WI38 (cell line): ENCODE measurements at regions not wholly inside any gene's neighbourhood (a gene's known extent, or its start where the extent isn't known, plus 50 kb on each side); places are given as distances from the start of the nearest gene placed in this dataset.

Experiments used
- H3K4me3 ChIP-seq: 2 replicates; pipeline ENCODE4 v1.5.1; 2011; ENCODE audit warnings: low read depth, mild to moderate bottlenecking, control low read depth, low read length
- TF ChIP-seq, protein P1 (sequence below): IDR thresholded peaks from 2 replicates; pipeline ENCODE4 v1.5.1; 2012; ENCODE audit warnings: low read depth, mild to moderate bottlenecking, control low read depth, low read length

DNA sequence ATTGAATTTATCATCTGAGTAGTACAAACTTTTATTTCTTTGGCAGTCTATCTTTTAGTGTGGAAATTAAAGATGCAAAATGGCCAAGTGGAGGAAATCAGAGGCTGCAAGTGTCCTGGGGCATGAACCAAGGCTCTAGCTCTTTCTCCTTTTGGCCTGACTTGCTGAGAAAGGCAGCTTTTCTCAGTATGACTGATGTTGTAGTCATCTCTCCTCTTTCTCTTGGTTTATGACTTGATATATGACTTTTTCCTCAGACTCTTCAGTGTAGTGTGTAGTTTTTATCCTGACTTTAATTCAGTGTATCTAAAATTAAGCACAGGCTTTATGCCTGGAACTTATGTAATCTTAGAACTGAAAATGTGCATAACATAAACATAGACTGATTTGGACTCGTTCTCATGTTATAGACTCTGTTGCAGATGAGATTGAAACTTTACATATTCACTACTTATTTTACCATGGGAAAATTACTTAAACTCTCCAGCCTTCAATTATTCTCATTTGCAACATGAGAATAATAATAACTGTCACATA, 65.7 kb downstream of the SLITRK5 start:
- TF ChIP-seq, protein P1, sequence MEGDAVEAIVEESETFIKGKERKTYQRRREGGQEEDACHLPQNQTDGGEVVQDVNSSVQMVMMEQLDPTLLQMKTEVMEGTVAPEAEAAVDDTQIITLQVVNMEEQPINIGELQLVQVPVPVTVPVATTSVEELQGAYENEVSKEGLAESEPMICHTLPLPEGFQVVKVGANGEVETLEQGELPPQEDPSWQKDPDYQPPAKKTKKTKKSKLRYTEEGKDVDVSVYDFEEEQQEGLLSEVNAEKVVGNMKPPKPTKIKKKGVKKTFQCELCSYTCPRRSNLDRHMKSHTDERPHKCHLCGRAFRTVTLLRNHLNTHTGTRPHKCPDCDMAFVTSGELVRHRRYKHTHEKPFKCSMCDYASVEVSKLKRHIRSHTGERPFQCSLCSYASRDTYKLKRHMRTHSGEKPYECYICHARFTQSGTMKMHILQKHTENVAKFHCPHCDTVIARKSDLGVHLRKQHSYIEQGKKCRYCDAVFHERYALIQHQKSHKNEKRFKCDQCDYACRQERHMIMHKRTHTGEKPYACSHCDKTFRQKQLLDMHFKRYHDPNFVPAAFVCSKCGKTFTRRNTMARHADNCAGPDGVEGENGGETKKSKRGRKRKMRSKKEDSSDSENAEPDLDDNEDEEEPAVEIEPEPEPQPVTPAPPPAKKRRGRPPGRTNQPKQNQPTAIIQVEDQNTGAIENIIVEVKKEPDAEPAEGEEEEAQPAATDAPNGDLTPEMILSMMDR, result no peak
- no peak overlapping the region for H3K4me3 ChIP-seq

DNA sequence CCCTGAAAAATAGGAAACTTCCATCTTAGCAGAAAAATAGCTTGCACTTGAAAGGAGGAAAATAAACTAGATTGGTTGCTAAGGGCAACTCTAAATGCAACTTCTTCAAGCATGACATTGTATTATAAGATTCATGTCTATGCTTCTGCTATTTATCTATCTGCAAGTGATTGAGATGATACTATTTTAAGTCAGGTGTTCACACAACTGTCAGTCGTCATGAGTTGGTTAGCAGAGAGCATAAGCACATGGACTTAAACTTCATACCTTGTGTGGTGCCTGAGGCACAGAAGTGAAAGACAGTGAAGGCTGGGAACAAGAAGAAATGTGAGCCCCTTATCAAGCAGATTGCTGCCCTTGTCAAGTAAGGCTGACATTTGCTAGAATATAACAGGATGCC, 82.9 kb downstream of the SLITRK5 start:
- H3K4me3 ChIP-seq, result no peak overlapping the region
- TF ChIP-seq, protein P1, result no peak

DNA sequence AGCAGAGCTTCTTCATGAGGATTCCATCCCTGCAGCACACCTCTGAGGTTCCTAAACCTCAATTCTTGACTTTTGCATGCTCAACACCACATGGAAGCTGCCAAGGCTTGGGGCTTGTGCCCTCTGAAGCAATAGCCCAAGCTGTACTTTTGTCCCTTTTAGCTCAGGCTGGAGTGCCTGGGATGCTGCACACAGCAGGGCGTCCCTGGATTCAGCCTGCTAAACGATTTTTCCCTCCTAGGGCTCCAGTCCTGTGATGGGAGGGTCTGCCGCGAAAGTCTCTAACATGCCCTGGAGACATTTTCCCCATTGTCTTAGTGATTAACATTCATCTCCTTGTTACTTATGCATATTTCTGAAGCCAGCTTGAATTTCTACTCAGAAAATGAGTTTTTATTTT, 98.3 kb downstream of the SLITRK5 start:
- TF ChIP-seq, protein P1, result no peak
- no peak overlapping the region for H3K4me3 ChIP-seq

DNA sequence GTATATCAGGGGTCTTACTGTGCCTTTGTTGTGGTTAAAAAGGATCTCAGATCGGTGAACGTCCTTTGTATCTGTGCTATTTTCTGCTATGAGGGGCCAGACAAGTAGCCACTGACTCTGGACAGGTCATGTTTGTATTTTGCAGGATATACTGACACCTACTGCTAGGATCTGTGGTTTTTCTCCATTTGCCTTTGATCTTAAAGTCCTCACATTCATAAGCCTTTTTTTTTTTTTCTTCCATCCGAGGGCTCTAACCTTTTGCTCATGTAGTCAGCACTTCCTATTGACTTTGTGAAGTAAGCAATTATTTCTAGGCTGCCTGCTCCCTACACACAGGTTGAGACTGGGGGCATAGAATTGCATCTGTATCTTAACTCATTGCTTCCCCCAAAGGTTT, 106.2 kb downstream of the SLITRK5 start:
- no peak overlapping the region for H3K4me3 ChIP-seq
- TF ChIP-seq, protein P1, result no peak

DNA sequence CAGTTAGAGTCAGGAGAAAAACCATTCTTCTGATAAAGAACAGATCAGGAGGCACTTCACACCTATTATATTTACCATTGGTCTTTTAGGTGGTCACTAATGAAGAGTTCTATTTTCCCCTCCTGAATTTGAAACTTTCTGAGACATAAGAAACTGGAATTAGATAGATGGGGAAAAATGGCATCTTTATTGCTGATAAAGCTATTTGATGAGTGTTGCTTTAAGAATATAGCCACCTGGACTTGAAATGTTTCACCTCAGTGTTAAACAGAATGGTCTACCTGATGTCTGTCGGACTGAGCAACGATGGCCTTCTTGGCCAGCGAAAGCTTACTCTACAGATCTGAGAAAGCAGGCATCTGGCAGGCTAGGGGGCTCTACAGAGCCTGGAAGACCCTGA, 107.0 kb downstream of the SLITRK5 start:
- TF ChIP-seq, protein P1, result no peak
- no peak overlapping the region for H3K4me3 ChIP-seq

DNA sequence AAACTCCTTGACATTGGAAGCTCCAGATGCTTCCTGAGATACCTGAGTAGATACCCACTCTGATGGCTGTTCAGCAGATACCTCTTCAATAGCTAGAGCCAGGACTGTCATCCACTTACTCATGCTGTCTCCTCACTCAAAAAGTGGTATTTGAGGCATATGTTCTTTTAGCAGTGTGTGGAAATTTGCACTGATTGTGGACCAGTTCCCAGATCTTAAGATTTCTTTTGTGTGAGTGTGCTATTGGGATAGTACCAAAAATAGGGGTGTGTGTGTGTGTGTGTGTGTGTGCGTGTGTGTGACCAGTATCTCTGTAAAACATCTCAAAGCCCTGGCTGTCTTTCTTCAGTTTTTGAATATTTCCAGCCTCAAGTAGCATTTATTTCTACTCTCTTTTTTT, 108.3 kb downstream of the SLITRK5 start:
- TF ChIP-seq, protein P1, result no peak
- H3K4me3 ChIP-seq, result no peak overlapping the region

DNA sequence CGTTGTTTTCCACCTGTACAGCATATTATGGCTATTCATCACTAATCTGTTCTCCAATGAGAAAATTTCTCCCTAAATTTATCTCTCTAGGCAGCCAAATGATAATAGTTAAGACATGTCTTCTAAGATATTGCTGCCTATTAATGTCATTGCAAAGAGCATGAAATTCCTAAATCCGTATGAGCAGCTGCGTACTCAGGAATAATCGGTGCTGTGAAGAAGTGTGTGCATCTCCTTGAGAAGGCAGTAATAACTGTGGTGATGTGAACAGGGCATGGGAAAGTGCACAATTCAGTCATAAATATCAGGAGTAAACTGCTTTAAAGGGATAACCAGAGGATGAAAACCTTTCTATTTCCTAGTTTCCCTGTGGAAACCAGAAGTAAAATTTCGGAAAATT, 112.2 kb downstream of the SLITRK5 start:
- H3K4me3 ChIP-seq, result no peak overlapping the region
- TF ChIP-seq, protein P1, result no peak
